Putamen (tissue), 1 donor: ENCODE measurements at regions not wholly inside any gene's neighbourhood (a gene's known extent, or its start where the extent isn't known, plus 50 kb on each side); places are given as distances from the start of the nearest gene placed in this dataset.

Source experiments
- DNase-seq: peaks from one replicate; pipeline ENCODE4 v3.0.0-alpha.2; 2016; ENCODE audit warnings: low spot score

- DNase-seq, result no peak
Observed at GRCh38 chrX:10747975-10748374, 127.6 kb upstream of the MID1 start.

- no peak for DNase-seq
Observed at GRCh38 chrX:10749113-10749512, 128.7 kb upstream of the MID1 start.

GRCh38 chrX:10750581-10750980 is 130.2 kb upstream of the MID1 start:
- DNase-seq, result no peak

GRCh38 chrX:10753116-10753515 is 132.7 kb upstream of the MID1 start:
- no peak for DNase-seq

- DNase-seq, result no peak
Observed at GRCh38 chrX:10754445-10754844, 134.1 kb upstream of the MID1 start.

- no peak for DNase-seq
Observed at GRCh38 chrX:10755439-10756334, 135.3 kb upstream of the MID1 start.

- no peak for DNase-seq
Observed at GRCh38 chrX:10756441-10756840, 136.1 kb upstream of the MID1 start.

- DNase-seq, result no peak
Observed at GRCh38 chrX:10759141-10759799, 138.9 kb upstream of the MID1 start.

GRCh38 chrX:10761447-10761846 is 141.1 kb upstream of the MID1 start:
- no peak for DNase-seq

- no peak for DNase-seq
Observed at GRCh38 chrX:10769195-10769594, 148.8 kb upstream of the MID1 start.

- DNase-seq, result no peak
Observed at GRCh38 chrX:10769696-10770619, 149.6 kb upstream of the MID1 start.

- no peak for DNase-seq
Observed at GRCh38 chrX:10773318-10773717, 152.9 kb upstream of the MID1 start.

- no peak for DNase-seq
Observed at GRCh38 chrX:10781847-10782530, 161.6 kb upstream of the MID1 start.

GRCh38 chrX:10783451-10783995 is 163.1 kb upstream of the MID1 start:
- no peak for DNase-seq

- no peak for DNase-seq
Observed at GRCh38 chrX:10787264-10787663, 166.9 kb upstream of the MID1 start.

- no peak for DNase-seq
Observed at GRCh38 chrX:10794203-10794630, 173.8 kb upstream of the MID1 start.

- DNase-seq, result no peak
Observed at GRCh38 chrX:10795721-10796120, 175.3 kb upstream of the MID1 start.

- no peak for DNase-seq
Observed at GRCh38 chrX:10797466-10797865, 177.1 kb upstream of the MID1 start.

GRCh38 chrX:10798041-10798440 is 177.7 kb upstream of the MID1 start:
- no peak for DNase-seq

GRCh38 chrX:10800796-10801195 is 180.4 kb upstream of the MID1 start:
- no peak for DNase-seq

GRCh38 chrX:10811111-10811510 is 190.7 kb upstream of the MID1 start:
- DNase-seq, result no peak
